ENCODE measurements at regions not wholly inside any gene's neighbourhood (a gene's known extent, or its start where the extent isn't known, plus 50 kb on each side); places are given as distances from the start of the nearest gene placed in this dataset.

DNA sequence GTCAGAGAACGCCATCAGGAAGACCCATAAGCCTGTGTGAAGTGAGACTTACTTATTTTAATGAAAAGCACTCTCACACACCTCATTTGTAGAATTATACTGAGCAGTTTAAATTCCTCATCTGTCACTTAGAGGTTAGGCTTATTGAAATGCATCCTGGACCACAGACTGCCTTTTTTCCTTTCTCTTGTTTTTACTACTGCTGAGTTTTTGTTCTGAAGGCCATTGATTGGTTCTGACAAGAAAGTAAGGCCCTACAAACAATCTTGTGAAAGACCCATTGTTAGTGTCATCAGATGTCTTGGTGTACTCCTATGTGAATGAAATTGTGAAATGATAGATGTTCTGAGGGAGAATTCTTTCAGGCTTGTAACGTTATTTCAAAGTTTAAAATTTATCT lies 1343.3 kb upstream of the ADGRL2 start:
- Mint-ChIP-seq H3K36me3 (no peaks in the 10 kb centered on the region), H3K27me3 (no peaks in the 10 kb centered on the region), H3K27ac (no peak overlapping the region), H3K9me3 (ENCODE audit: low read depth) (peaks cover 2% of the 10 kb centered on the region), H3K4me3 (no peak overlapping the region), H3K4me1 (no peaks in the 10 kb centered on the region)
- DNase-seq (no peak), ATAC-seq (no peak)
- CTCF ChIA-PET: no interaction called here

- Mint-ChIP-seq H3K4me3 (no peak overlapping the region), H3K4me1 (no peaks in the 10 kb centered on the region), H3K9me3 (ENCODE audit: low read depth) (peaks cover 2% of the 10 kb centered on the region), H3K27me3 (no peaks in the 10 kb centered on the region), H3K36me3 (no peaks in the 10 kb centered on the region), H3K27ac (no peak overlapping the region)
- ATAC-seq (no peak), DNase-seq (no peak)
- CTCF ChIA-PET: no interaction called here
Observed at GRCh38 chr1:80453775-80454174, 1347.0 kb upstream of the ADGRL2 start.

DNA sequence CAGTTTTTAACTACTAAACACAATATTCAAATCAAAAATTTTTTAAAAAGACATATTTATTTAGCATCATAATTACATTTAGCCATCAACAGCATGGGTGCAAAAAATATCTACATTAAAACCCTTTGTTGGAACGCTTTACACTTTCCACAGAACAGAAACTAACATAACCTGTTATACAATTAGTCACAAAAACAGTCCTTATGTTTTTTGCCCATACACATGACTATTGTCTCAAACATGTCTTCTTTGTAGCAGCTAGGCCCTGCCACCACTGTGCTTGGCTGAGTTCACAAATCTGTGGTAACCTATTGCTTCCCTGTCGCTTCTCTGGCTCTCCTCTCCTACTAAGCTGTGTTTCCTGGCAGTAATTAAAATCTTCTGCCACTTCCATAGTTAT lies 1350.0 kb upstream of the ADGRL2 start:
- no peaks in the 10 kb centered on the region for H3K27me3 Mint-ChIP-seq
- CTCF ChIA-PET: no interaction called here
- ATAC-seq (no peak), DNase-seq (no peak)
- H3K9me3 Mint-ChIP-seq (ENCODE audit: low read depth): peaks cover 7% of the 10 kb centered on the region
- no peak overlapping the region for H3K4me3 Mint-ChIP-seq
- no peak overlapping the region for H3K27ac Mint-ChIP-seq
- no peaks in the 10 kb centered on the region for H3K36me3 Mint-ChIP-seq
- no peaks in the 10 kb centered on the region for H3K4me1 Mint-ChIP-seq

GRCh38 chr1:80448081-80448480 lies 1352.7 kb upstream of the ADGRL2 start:
- Mint-ChIP-seq H3K27ac (no peak overlapping the region), H3K27me3 (no peaks in the 10 kb centered on the region), H3K9me3 (ENCODE audit: low read depth) (peaks cover 5% of the 10 kb centered on the region), H3K4me3 (no peak overlapping the region), H3K4me1 (no peaks in the 10 kb centered on the region), H3K36me3 (no peaks in the 10 kb centered on the region)
- DNase-seq (no peak), ATAC-seq (no peak)
- CTCF ChIA-PET: no interaction called here

DNA sequence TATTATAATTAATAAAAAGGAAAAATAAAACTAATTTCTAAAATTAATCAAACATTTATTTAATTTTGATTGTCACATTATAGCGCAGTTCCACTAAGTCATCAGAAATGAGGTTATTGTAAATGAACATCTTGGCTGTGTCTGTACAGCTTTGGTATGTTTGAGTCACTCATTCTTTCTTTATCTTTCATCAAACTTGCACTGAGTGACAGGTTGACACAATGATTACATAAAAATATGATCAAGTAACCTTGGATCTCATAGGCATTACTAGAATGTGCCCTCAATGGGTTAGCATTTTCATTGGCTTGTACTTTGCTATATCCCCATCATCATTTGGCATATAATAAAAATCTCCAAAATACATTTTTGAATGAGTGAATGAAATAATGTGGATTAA lies 1353.2 kb upstream of the ADGRL2 start:
- Mint-ChIP-seq H3K4me3 (no peak overlapping the region), H3K36me3 (no peaks in the 10 kb centered on the region), H3K9me3 (ENCODE audit: low read depth) (peaks cover 5% of the 10 kb centered on the region), H3K27ac (no peak overlapping the region), H3K4me1 (no peaks in the 10 kb centered on the region), H3K27me3 (no peaks in the 10 kb centered on the region)
- ATAC-seq (no peak), DNase-seq (no peak)
- CTCF ChIA-PET: no interaction called here

- no peak for ATAC-seq
- Mint-ChIP-seq H3K4me1 (no peaks in the 10 kb centered on the region), H3K27me3 (no peaks in the 10 kb centered on the region), H3K27ac (no peak overlapping the region), H3K36me3 (no peaks in the 10 kb centered on the region), H3K9me3 (ENCODE audit: low read depth) (peaks cover 7% of the 10 kb centered on the region), H3K4me3 (no peak overlapping the region)
- DNase-seq: no peak
- CTCF ChIA-PET: no interaction called here
Observed at GRCh38 chr1:80445033-80445432, 1355.7 kb upstream of the ADGRL2 start.

DNA sequence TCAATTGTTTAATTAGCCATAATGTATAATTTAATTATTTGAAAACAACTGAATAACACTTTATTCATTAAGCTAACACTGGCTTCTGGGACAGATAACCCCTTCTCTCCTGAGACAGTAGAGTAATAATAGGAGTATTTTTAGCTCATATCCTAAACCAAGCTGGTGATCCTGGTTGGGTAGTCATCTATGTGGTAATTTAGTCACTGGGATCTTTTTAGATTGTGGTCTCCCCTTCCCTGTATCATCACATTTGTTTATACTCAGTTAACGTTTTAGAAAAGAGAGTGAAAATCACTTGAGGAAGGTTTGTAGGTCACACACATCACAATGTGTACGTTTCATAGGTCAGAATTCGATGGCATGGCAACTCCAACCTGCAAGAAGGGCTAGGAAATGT lies 1356.6 kb upstream of the ADGRL2 start:
- Mint-ChIP-seq H3K4me1 (no peaks in the 10 kb centered on the region), H3K27ac (no peak overlapping the region), H3K36me3 (no peaks in the 10 kb centered on the region), H3K9me3 (ENCODE audit: low read depth) (peaks cover 7% of the 10 kb centered on the region), H3K27me3 (no peaks in the 10 kb centered on the region), H3K4me3 (no peak overlapping the region)
- DNase-seq (no peak), ATAC-seq (no peak)
- CTCF ChIA-PET: interaction anchor here (0.6 kb wide), 1 partner anchor 1174 kb away, joined by 3 read pairs; no protein-coding TSS in a partner anchor

DNA sequence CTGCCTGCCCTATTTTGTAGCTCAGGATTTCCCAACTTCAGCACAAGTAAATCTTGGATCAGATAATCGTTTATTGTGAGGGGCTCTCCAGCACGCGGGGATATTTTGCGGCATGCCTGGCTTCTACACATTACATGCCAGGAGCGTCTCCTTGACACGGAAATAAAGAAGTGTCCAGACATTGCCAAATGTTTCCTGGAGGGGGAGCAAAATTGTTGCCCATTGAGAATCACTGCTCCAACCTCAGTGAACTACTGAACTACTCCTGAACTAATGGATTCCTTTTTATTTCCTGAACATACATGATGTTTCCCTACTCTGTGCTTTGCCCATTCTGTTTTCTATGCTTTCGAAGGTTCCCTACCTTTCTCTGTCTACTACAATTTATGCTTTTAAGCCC lies 1359.1 kb upstream of the ADGRL2 start:
- no peaks in the 10 kb centered on the region for H3K36me3 Mint-ChIP-seq
- H3K9me3 Mint-ChIP-seq (ENCODE audit: low read depth): peaks cover 5% of the 10 kb centered on the region
- H3K27me3 Mint-ChIP-seq: no peaks in the 10 kb centered on the region
- DNase-seq: no peak
- no peak overlapping the region for H3K4me3 Mint-ChIP-seq
- H3K27ac Mint-ChIP-seq: no peak overlapping the region
- H3K4me1 Mint-ChIP-seq: no peaks in the 10 kb centered on the region
- CTCF ChIA-PET: no interaction called here
- ATAC-seq: no peak

DNA sequence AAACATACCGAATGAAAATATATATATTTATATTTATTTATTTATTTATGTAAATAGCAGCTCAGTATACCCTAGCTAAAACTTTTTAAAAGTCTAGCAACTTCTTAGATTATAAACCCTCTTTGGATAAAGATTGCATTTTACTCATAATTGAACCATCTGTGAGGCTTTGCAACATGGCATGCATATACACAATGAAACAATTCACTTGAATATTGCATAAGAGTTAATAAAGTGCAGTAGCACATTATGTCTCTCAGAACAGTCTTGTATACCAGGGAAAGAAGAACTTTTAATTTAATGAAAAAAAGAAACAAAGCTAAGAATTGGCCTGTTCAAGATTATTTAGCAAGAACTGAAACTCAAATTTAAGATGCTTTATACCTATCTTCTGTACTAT lies 1363.9 kb upstream of the ADGRL2 start:
- Mint-ChIP-seq H3K36me3 (no peaks in the 10 kb centered on the region), H3K27ac (no peak overlapping the region), H3K4me1 (no peaks in the 10 kb centered on the region), H3K9me3 (ENCODE audit: low read depth) (peaks cover 12% of the 10 kb centered on the region), H3K4me3 (no peak overlapping the region), H3K27me3 (no peaks in the 10 kb centered on the region)
- no peak for ATAC-seq
- no peak for DNase-seq
- CTCF ChIA-PET: interaction anchor here (0.6 kb wide), 1 partner anchor 207 kb away, joined by 4 read pairs; no protein-coding TSS in a partner anchor

DNA sequence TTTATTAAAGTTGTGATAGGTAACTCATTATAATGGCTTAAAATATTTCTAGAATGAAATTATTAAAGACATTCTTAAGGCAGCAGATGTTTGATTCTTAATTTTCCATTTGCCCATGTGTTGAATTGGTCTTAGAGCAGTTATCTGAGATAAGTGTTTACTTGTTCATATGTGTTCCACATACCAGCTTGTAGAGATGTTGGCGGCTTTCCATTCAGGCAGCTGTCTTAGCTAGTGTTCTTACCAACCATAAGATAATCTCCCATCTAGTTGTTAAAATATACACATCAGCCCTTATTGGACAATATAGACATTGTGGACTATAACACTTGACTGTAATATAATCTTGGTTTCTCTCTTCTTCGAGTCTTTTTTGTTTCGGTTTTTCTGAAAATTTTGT lies 1372.9 kb upstream of the ADGRL2 start:
- Mint-ChIP-seq H3K27ac (no peak overlapping the region), H3K36me3 (no peaks in the 10 kb centered on the region), H3K4me3 (no peak overlapping the region), H3K4me1 (no peaks in the 10 kb centered on the region), H3K9me3 (ENCODE audit: low read depth) (peaks cover 13% of the 10 kb centered on the region), H3K27me3 (no peaks in the 10 kb centered on the region)
- no peak for DNase-seq
- no peak for ATAC-seq
- CTCF ChIA-PET: no interaction called here

- no peak overlapping the region for H3K27ac Mint-ChIP-seq
- DNase-seq: no peak
- no peaks in the 10 kb centered on the region for H3K4me1 Mint-ChIP-seq
- ATAC-seq: no peak
- H3K9me3 Mint-ChIP-seq (ENCODE audit: low read depth): peaks cover 8% of the 10 kb centered on the region
- no peaks in the 10 kb centered on the region for H3K36me3 Mint-ChIP-seq
- H3K27me3 Mint-ChIP-seq: no peaks in the 10 kb centered on the region
- H3K4me3 Mint-ChIP-seq: no peak overlapping the region
- CTCF ChIA-PET: no interaction called here
Observed at GRCh38 chr1:80424249-80424648, 1376.5 kb upstream of the ADGRL2 start.

DNA sequence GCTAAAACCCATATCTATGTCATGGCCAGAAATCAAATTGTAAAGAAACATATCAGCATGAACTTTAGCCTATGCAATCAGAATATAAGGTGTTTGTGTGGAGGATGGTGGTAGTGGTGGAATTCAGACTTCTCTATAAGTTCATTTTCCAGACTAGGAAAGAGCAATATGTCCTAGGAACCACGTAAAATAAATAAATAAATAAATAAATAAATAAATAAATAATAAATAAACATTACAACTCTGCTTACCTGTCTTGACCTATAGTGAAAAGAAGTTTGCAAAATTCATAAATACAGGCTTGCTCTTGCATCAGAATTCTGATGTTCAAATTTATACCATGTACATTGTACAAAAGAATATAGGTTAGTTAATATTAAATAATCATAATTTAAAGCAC lies 1382.6 kb upstream of the ADGRL2 start:
- Mint-ChIP-seq H3K27me3 (no peaks in the 10 kb centered on the region), H3K4me1 (no peaks in the 10 kb centered on the region)

GRCh38 chr1:80417671-80418070 lies 1383.1 kb upstream of the ADGRL2 start:
- H3K36me3 Mint-ChIP-seq: no peaks in the 10 kb centered on the region

More for the DNA sequence above, 1382.6 kb upstream of the ADGRL2 start:
- ATAC-seq (no peak), DNase-seq (no peak)
- Mint-ChIP-seq H3K36me3 (no peaks in the 10 kb centered on the region), H3K27ac (no peak overlapping the region), H3K4me3 (no peak overlapping the region), H3K9me3 (ENCODE audit: low read depth) (peaks cover 3% of the 10 kb centered on the region)
- CTCF ChIA-PET: no interaction called here

GRCh38 chr1:80413969-80414368 lies 1386.8 kb upstream of the ADGRL2 start:
- Mint-ChIP-seq H3K36me3 (no peaks in the 10 kb centered on the region), H3K4me3 (no peak overlapping the region), H3K9me3 (ENCODE audit: low read depth) (peaks cover 3% of the 10 kb centered on the region), H3K4me1 (no peaks in the 10 kb centered on the region), H3K27me3 (no peaks in the 10 kb centered on the region), H3K27ac (no peak overlapping the region)
- DNase-seq: no peak
- ATAC-seq: no peak
- CTCF ChIA-PET: no interaction called here

More at GRCh38 chr1:80417671-80418070, 1383.1 kb upstream of the ADGRL2 start:
- DNase-seq: no peak
- H3K27me3 Mint-ChIP-seq: no peaks in the 10 kb centered on the region
- ATAC-seq: no peak
- no peak overlapping the region for H3K4me3 Mint-ChIP-seq
- CTCF ChIA-PET: no interaction called here
- H3K27ac Mint-ChIP-seq: no peak overlapping the region
- peaks cover 3% of the 10 kb centered on the region for H3K9me3 Mint-ChIP-seq (ENCODE audit: low read depth)
- no peaks in the 10 kb centered on the region for H3K4me1 Mint-ChIP-seq

DNA sequence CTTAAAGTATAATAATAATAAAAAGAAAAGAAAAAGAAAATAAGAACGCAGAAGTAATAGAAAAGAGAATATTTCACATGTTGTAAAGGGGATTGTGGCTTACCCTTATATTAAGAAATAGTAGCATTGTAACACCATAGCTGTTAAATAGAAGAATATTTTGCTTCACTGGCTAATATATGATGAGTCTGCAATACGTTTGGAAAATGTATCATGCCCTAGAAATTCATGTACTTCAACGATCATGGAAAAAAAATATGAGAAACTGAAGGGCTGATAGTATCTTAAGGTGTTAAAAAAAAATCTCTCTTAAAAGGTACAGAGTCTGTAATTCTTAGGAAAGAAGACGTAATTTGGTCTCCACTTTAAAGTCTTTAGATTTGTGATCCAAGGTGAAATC lies 1390.5 kb upstream of the ADGRL2 start:
- ATAC-seq (no peak), DNase-seq (no peak)
- Mint-ChIP-seq H3K9me3 (ENCODE audit: low read depth) (peaks cover 3% of the 10 kb centered on the region), H3K4me3 (no peak overlapping the region), H3K27ac (no peak overlapping the region), H3K4me1 (no peaks in the 10 kb centered on the region), H3K27me3 (no peaks in the 10 kb centered on the region), H3K36me3 (no peaks in the 10 kb centered on the region)
- CTCF ChIA-PET: no interaction called here

All from activated CD8-positive, alpha-beta memory T cell treated with anti-CD3 and anti-CD28 coated beads, Interleukin-2, amount 10 ng/mL, durations not matched to agents 7 days and 5 days (primary cell).